ENCODE measurements at regions not wholly inside any gene's neighbourhood (a gene's known extent, or its start where the extent isn't known, plus 50 kb on each side); places are given as distances from the start of the nearest gene placed in this dataset.

DNA sequence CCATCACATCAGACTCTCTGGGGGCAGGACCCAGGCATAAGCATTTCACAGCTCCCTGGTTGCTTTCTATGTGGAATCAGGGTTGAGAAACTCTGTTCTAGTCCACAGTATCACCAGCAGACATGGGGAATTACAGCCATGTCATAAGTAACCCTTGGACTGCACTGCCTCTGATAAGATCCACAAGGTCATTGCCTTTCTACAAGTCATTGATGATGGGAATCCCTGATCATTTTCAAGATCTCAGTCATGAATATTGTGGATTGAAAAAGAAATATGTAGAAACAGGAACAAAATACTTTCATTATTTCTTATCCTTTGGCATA, 304.1 kb downstream of the KLF6 start:
- Histone ChIP-seq H4K20me1 (ENCODE audit: control insufficient read depth, insufficient read depth, low read length, poor library complexity, severe bottlenecking) (no peaks in the 10 kb centered on the region), H3K36me3 (replicated peaks in 1 of 2; ENCODE audit: control extremely low read depth in 1 of 2, control insufficient read depth in 1 of 2, extremely low read depth in 1 of 2, insufficient read depth in 2 of 2, low read length in 1 of 2) (no peaks in the 10 kb centered on the region), H3K4me3 (ENCODE audit: control extremely low read depth in 1 of 5, extremely low read depth in 1 of 5, insufficient read depth in 1 of 5, low read depth in 2 of 5, low read length in 4 of 5) (no peak overlapping the region), H3K4me1 (ENCODE audit: control insufficient read depth in 2 of 2, insufficient read depth in 2 of 2, low read length in 2 of 2) (peaks cover 46 to 50% of the 10 kb centered on the region in 2 donors), H2AFZ (ENCODE audit: insufficient read depth, low read depth, low read length, poor library complexity, severe bottlenecking) (no peak overlapping the region), H3K9ac (ENCODE audit: low read length) (no peak overlapping the region), H3K79me2 (ENCODE audit: control insufficient read depth, insufficient read depth, low read length) (no peaks in the 10 kb centered on the region), H3K27me3 (replicated peaks in 1 of 4; ENCODE audit: control extremely low read depth in 1 of 4, control insufficient read depth in 3 of 4, insufficient read depth in 4 of 4, low read length in 3 of 4) (no peaks in the 10 kb centered on the region), H3K4me2 (replicated peaks; ENCODE audit: low read depth, low read length, poor library complexity, severe bottlenecking) (no peak overlapping the region), H3K27ac (ENCODE audit: low read length in 2 of 2) (no peak overlapping the region), H3K9me3 (ENCODE audit: control extremely low read depth in 1 of 3, control insufficient read depth in 2 of 3, insufficient read depth in 1 of 3, low read length in 2 of 3) (peaks cover 0 to 6% (median 0%) of the 10 kb centered on the region in 3 donors)
- DNase-seq = no peak
- intact Hi-C loops (cut with micrococcal nuclease) = loop anchor here (5.0 to 10.0 kb wide), 3 partner anchors 394 to 851 kb away; no protein-coding TSS in a partner anchor
- ChIA-PET CTCF (no interaction called here), POLR2A (no interaction called here)
- no peak for ATAC-seq (ENCODE audit: low read depth)
- peaks cover 52% of the 10 kb centered on the region for H3K4me1 Mint-ChIP-seq
- no peaks in the 10 kb centered on the region for H3K27me3 Mint-ChIP-seq
- H3K27ac Mint-ChIP-seq = no peak overlapping the region
- H3K4me3 Mint-ChIP-seq = no peak overlapping the region
- TF ChIP-seq, protein P1, sequence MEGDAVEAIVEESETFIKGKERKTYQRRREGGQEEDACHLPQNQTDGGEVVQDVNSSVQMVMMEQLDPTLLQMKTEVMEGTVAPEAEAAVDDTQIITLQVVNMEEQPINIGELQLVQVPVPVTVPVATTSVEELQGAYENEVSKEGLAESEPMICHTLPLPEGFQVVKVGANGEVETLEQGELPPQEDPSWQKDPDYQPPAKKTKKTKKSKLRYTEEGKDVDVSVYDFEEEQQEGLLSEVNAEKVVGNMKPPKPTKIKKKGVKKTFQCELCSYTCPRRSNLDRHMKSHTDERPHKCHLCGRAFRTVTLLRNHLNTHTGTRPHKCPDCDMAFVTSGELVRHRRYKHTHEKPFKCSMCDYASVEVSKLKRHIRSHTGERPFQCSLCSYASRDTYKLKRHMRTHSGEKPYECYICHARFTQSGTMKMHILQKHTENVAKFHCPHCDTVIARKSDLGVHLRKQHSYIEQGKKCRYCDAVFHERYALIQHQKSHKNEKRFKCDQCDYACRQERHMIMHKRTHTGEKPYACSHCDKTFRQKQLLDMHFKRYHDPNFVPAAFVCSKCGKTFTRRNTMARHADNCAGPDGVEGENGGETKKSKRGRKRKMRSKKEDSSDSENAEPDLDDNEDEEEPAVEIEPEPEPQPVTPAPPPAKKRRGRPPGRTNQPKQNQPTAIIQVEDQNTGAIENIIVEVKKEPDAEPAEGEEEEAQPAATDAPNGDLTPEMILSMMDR (IDR thresholded peaks at IDR 0.05) = no peak
- no peak for TF ChIP-seq EZH2 (IDR thresholded peaks at IDR 0.05; ENCODE audit: borderline replicate concordance, insufficient read depth, low read depth, low read length, poor library complexity, severe bottlenecking)
- no peaks in the 10 kb centered on the region for H3K9me3 Mint-ChIP-seq (ENCODE audit: insufficient read depth)

DNA sequence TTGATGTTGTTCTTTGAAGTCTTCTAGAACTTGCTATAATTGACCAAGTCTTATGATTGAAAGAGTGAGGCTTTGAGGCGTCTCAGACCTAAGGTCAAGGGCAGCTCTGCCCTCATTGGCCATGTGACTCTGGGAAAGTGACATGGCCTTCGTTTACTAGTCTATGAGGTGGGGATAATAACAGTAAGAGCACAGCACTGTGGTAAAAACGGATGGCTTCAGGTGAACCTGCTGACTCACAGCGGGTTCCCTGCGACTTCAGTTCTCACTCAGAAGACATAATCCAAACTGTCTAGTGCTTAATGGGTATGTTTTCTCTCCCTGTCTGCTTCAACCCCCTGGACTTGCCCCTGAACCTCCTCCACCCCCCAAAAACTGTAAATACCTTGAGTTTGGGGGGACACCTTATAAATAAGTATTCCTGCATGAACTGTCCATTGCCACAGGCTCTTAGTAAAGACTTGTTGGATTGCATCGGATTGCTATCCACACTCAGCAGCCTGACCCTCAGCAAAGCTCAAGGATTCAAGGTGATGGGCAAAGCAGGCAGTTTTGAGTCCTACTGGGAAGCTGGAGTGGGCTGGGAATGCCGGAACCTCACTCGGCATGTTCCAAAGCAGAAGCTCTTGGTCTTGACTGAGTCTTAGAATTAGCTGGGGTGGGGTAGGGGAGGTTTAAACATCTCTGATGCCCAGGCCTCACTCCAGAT, 304.6 kb downstream of the KLF6 start:
- Histone ChIP-seq H2AFZ (ENCODE audit: insufficient read depth, low read depth, low read length, poor library complexity, severe bottlenecking) (no peak overlapping the region), H3K9ac (ENCODE audit: low read length) (no peak overlapping the region), H3K79me2 (ENCODE audit: control insufficient read depth, insufficient read depth, low read length) (no peaks in the 10 kb centered on the region), H3K4me1 (ENCODE audit: control insufficient read depth in 2 of 2, insufficient read depth in 2 of 2, low read length in 2 of 2) (peaks cover 40 to 45% of the 10 kb centered on the region in 2 donors), H3K36me3 (replicated peaks in 1 of 2; ENCODE audit: control extremely low read depth in 1 of 2, control insufficient read depth in 1 of 2, extremely low read depth in 1 of 2, insufficient read depth in 2 of 2, low read length in 1 of 2) (no peaks in the 10 kb centered on the region), H3K4me3 (ENCODE audit: control extremely low read depth in 1 of 5, extremely low read depth in 1 of 5, insufficient read depth in 1 of 5, low read depth in 2 of 5, low read length in 4 of 5) (no peak overlapping the region), H3K9me3 (ENCODE audit: control extremely low read depth in 1 of 3, control insufficient read depth in 2 of 3, insufficient read depth in 1 of 3, low read length in 2 of 3) (peaks cover 0 to 5% (median 0%) of the 10 kb centered on the region in 3 donors), H3K27ac (ENCODE audit: low read length in 2 of 2) (no peak overlapping the region), H4K20me1 (ENCODE audit: control insufficient read depth, insufficient read depth, low read length, poor library complexity, severe bottlenecking) (no peaks in the 10 kb centered on the region), H3K27me3 (replicated peaks in 1 of 4; ENCODE audit: control extremely low read depth in 1 of 4, control insufficient read depth in 3 of 4, insufficient read depth in 4 of 4, low read length in 3 of 4) (no peaks in the 10 kb centered on the region), H3K4me2 (replicated peaks; ENCODE audit: low read depth, low read length, poor library complexity, severe bottlenecking) (no peak overlapping the region)
- H3K4me1 Mint-ChIP-seq = peaks cover 47% of the 10 kb centered on the region
- no peak overlapping the region for H3K4me3 Mint-ChIP-seq
- intact Hi-C loops (cut with micrococcal nuclease) = loop anchor here (5.0 to 10.0 kb wide), 3 partner anchors 394 to 852 kb away; no protein-coding TSS in a partner anchor
- no peak for DNase-seq
- no peak for ATAC-seq (ENCODE audit: low read depth)
- H3K27me3 Mint-ChIP-seq = no peaks in the 10 kb centered on the region
- POLR2A ChIA-PET = no interaction called here
- WGBS (ENCODE audit: insufficient coverage) = 88% methylated on average over 4 of the region's 8 CpGs
- TF ChIP-seq, protein P1 (IDR thresholded peaks at IDR 0.05) = no peak
- TF ChIP-seq EZH2 (IDR thresholded peaks at IDR 0.05; ENCODE audit: borderline replicate concordance, insufficient read depth, low read depth, low read length, poor library complexity, severe bottlenecking) = no peak
- peak overlapping the region; percentile 72 for H3K27ac Mint-ChIP-seq
- CTCF ChIA-PET = no interaction called here
- H3K9me3 Mint-ChIP-seq (ENCODE audit: insufficient read depth) = no peaks in the 10 kb centered on the region

All from B cell (primary cell).